HG03066 (cell line): ENCODE measurements at regions not wholly inside any gene's neighbourhood (a gene's known extent, or its start where the extent isn't known, plus 50 kb on each side); places are given as distances from the start of the nearest gene placed in this dataset.
"Not testable (repeated sequence)": the region's sequence is repeated elsewhere in the genome, so short reads cannot be mapped to it uniquely, and the experiment has no call there.

ENCODE experiments used
- ATAC-seq: cut with Tn5 transposase; IDR thresholded peaks from one replicate; pipeline ENCODE4 v1.9.1; 2021; ENCODE audit warnings: low read depth; ENCODE audit not compliant: unreplicated experiment

- no peak for ATAC-seq
Measured at GRCh38 chr9:75653750-75654149, 236.7 kb upstream of the PCSK5 start.

GRCh38 chr9:75657015-75657414, 233.5 kb upstream of the PCSK5 start:
- no peak for ATAC-seq

DNA sequence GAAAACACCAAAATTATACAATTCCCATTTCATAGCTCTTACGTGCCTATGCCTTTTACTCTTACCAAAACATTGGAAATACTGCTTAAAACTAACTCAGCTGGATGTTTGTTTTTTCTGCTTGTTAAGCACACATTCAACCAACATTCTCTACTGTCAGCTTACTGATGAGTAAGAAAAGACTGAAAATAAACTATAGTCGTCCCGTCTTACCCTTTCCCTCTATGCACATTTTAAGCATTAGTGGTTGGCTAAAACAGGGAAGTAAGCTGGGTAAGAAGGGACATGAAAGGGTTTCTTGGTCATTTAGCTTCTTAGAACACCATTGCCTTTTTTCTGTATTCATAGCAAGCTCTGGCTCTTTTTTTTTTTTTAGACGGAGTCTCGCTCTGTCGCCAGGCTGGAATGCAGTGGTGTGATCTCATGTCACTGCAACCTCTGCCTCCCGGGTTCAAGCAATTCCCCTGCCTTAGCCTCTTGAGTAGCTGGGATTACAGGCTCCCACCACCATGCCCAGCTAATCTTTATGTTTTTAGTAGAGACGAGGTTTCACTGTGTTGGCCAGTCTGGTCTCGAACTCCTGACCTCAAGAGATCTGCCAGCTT, 232.1 kb upstream of the PCSK5 start:
- ATAC-seq, result no peak

DNA sequence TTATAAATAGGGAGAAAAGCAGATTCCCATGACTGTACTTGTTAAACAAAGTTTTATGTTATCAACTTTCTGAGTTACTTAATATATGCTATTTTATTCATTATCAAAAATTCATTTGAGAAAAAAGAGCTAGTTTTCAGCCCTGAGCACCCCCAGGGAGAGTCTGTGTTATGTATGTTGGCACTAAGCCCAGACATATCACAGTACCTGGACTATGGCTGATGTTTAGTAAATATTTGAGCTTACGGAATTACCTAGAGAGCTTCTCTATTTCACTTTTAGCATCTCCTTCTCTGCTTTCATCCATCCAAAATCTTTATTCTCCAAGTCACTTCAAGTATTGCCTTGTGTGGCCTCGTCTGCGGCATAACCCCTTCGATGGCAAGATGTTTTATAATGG, 225.9 kb upstream of the PCSK5 start:
- ATAC-seq, result no peak

DNA sequence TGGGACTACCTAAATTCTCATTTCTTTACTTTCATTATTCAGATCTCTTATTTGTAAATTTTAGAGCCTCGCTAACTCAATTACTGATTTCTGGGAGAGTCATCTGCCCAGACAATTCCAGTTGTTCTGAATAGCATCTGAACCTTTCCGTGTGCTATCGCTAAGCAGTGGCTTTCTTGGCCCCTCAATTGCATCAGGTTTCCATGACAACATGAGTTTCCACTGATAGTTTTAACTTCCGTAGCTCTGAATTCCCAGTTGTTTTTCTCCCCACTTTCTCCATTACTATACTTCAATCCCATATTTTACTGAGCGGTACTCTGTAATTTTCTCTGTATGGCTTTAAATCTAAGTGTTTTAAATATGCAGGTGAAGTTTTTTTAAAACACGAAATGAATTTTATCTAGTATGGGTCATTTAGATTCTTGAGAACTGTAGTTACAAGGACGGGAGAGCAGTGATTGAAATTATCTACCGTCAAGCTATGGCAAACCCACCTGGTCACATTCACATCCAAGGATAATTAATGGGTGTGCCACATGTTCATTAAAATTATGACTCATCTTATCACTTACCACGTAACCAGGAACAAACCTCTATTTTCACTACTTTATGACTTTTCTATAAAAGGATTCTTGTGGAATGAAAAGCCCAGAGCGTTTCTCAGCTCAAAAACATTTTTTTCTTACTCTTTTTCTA, 223.5 kb upstream of the PCSK5 start:
- ATAC-seq, result no peak

DNA sequence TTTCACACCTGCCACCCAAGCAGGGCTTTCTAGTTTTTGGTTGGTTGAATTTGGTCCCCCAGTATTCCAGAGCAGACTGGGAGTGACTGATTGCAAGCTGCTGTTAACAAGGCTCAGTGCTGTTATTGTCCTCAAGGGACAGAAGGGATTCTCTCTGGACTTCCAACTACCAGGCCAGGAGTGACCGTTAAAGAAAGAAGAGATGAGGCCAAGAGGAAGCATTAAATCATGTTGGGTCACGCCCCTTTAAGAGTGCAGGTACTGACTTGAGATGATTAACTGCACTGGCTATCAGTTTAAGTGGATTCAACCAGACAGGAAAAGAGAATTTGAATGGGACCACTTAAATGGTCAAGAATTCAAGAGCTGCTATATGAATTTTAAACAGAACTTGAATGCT, 220.8 kb upstream of the PCSK5 start:
- ATAC-seq, result no peak

GRCh38 chr9:75671354-75671753, 219.1 kb upstream of the PCSK5 start:
- ATAC-seq, result no peak

DNA sequence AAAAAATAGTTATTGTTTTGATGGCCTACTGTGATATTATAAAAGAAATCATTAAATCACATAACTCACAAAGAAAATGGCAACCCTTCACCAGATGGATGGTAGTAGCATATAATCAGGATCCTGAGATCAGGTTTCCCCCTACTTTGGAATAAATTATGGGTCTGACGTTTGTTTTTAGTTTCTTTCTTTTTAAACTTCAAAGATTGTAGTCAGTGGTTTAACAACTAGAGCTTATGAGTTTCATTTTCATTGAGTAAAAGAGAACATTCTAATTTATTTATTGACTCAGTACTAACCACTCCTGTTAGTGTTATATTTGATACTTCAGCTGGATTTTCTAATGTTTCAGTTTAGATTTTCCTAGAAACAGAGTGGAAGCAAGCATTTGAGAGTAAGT, 218.0 kb upstream of the PCSK5 start:
- no peak for ATAC-seq

- ATAC-seq, result no peak
Measured at GRCh38 chr9:75683591-75683990, 206.9 kb upstream of the PCSK5 start.

DNA sequence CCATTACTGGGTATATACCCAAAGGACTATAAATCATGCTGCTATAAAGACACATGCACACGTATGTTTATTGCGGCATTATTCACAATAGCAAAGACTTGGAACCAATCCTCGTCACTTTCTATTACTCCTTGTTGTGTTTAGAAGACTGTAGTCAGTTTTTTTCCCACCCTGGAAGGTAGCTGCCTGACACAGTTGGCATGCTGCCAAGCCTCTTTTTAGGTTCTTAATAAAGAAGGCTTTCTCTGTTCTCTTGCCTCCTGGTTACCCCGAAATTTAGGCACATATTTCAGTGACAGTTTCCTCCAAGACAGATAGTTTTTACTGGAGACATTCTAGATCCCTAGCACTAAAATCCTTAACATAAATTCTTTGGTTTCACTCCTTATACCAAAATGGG, 205.4 kb upstream of the PCSK5 start:
- no peak for ATAC-seq

- no peak for ATAC-seq
Measured at GRCh38 chr9:75687359-75687953, 203.0 kb upstream of the PCSK5 start.

GRCh38 chr9:75690551-75690950, 199.9 kb upstream of the PCSK5 start:
- not testable (repeated sequence) for ATAC-seq

DNA sequence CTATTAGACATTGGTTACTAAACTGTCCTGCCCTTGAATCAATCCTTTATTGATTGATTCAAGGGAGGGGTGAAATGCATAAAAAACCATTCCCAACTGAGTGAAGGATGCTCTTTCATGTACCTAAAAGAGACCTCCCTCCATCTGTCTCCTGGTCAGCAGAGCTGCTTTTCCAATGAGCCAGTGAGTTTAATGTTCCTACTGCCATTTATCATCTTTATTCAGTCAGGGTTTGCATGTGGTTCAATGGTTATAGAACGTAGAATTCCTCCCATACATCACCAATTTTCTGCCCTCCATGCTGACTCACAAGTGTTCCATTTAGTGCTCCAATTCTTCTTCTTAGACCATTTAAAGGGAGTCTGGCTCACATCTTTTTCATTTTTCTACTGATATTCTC, 199.1 kb upstream of the PCSK5 start:
- ATAC-seq, result no peak

GRCh38 chr9:75692309-75692708, 198.2 kb upstream of the PCSK5 start:
- ATAC-seq, result no peak

DNA sequence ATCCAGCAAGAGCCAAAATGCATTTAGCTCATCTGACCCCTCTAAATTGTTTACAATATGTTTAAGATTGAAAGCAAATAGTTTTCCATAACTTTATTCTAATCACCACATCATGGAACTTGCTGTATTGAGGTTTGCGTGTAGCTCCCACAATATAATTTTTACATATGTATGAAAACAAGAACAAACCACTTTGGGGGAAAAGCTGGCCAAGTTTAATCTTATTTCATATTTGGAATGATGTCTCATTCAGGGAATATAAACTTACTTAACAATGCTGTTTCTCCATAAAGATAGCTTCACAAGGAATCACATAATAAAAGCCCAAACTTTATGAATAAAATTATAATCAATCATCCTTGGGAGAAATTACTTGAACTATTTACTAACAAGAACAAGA, 194.6 kb upstream of the PCSK5 start:
- no peak for ATAC-seq

DNA sequence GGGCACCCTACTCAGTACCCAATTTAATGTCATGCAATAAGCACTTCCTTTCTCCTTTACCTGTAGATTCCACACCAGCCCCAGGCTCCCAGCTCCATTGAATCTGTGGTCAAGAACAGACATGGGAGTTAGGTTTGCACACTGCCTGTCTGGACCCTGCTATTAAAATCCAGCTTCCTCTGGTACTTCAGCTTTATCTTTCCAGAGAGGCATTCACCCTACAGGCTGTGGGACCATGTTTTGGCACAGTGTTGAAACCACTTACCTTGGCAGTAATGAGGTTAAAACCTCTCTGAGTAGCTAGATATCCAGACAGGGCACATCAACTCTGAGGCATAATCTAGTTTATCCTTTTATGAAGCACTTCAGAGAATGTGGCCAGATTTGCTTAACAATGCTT, 191.5 kb upstream of the PCSK5 start:
- no peak for ATAC-seq

- no peak for ATAC-seq
Measured at GRCh38 chr9:75699625-75700251, 190.7 kb upstream of the PCSK5 start.

- ATAC-seq, result no peak
Measured at GRCh38 chr9:75700252-75700640, 190.2 kb upstream of the PCSK5 start.

DNA sequence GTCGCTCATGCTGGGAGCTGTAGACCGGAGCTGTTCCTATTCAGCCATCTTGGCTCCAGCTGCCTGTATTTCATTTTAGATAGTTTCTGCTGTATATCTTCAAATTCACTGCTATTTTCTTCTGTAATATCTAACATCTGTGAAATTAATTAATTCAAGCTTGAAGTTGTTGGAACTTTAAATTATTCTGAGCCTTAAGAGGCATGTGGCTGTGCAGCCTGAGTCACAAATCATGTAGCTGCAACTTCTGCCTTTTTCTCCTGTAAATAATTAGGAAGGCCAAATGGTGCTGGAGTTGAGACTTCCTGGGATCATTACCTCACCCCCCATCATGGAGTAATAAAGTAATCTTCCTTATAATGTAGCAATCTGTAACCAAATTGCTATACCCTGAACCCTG, 183.3 kb upstream of the PCSK5 start:
- ATAC-seq, result no peak

DNA sequence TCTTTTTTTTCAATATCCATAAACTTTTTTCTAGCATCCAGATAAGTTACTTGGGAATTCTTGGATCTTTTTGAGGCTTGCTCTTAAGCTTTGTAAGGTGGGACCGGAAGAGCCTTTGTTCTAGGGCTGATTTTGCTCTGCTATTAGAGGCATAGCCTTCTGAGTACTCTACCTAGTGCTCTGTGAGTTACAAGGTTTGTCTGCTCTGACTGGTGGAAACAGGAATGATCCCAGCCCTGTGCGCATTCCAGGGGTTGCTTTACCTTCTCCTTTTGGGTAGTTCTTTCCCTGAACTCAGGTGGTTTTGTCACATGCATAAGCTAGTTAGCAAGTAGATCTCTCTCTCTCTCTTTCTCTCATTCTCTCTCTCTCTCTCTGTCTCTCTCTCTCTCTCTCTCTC, 180.8 kb upstream of the PCSK5 start:
- no peak for ATAC-seq

DNA sequence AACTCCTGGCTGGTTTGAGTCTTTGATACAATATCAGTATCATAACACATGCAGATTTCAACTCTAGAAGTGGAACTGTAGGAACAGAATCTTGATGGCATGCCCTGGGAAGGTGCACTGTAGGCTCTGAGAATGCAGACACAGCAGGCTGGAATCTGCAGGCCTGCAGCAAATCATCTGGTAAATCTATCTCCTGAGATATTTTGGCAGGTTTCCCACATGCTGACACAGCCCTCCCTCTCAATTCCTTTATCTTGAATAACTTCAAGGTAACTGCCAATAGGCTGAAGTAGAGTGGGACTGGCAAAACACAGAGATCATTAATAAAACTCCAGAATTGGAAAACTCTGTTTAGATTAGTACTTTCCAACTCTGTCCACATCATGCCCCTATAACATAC, 177.8 kb upstream of the PCSK5 start:
- no peak for ATAC-seq

GRCh38 chr9:75713335-75713734, 177.1 kb upstream of the PCSK5 start:
- no peak for ATAC-seq
